Gastroesophageal sphincter (tissue), 4 donors: ENCODE measurements at regions not wholly inside any gene's neighbourhood (a gene's known extent, or its start where the extent isn't known, plus 50 kb on each side); places are given as distances from the start of the nearest gene placed in this dataset.
"Not testable (repeated sequence)": the region's sequence is repeated elsewhere in the genome, so short reads cannot be mapped to it uniquely, and the experiment has no call there.

Source experiments
- ATAC-seq: fragments of 150-250 bp; one replicate; pipeline ENCODE4 v1.9.1; 2016; ENCODE audit warnings: mild to moderate bottlenecking, moderate library complexity
- H3K27ac ChIP-seq, 4 donors: fragments of 200-600 bp; sonication (generic) in 3 of 4; 1 replicate in 3 of 4; 2 replicates in 1 of 4; pipeline ENCODE4 v1.5.1; 2016 to 2019
- H3K27me3 ChIP-seq: fragments of 200-600 bp; sonication (generic); one replicate; pipeline ENCODE4 v1.5.1; 2019
- H3K36me3 ChIP-seq, 2 donors: fragments of 200-600 bp; sonication (generic); one replicate each; pipeline ENCODE4 v1.5.1; 2019; ENCODE audit warnings: control low read depth in 1 of 2
- H3K4me1 ChIP-seq, 3 donors: fragments of 200-600 bp; sonication (generic); 1 replicate in 2 of 3; 2 replicates in 1 of 3; pipeline ENCODE4 v1.5.1; 2016 to 2019; ENCODE audit warnings: control low read depth in 2 of 3
- H3K4me3 ChIP-seq, 2 donors: fragments of 200-600 bp; sonication (generic); one replicate each; pipeline ENCODE4 v1.5.1; 2019; ENCODE audit warnings: mild to moderate bottlenecking in 1 of 2, moderate library complexity in 1 of 2
- H3K9me3 ChIP-seq, 3 donors: fragments of 200-600 bp; sonication (generic); one replicate each; pipeline ENCODE4 v1.5.1; 2017 to 2019; ENCODE audit warnings: control low read depth in 2 of 3
- CTCF ChIP-seq, 4 experiments: fragments of 200-600 bp in 2 of 4; fragments of 450-650 bp in 2 of 4; sonication (generic) in 1 of 4; IDR thresholded peaks; one replicate each; pipeline ENCODE4 v1.5.1; 2017 to 2019; ENCODE audit warnings: antibody characterized with exemption in 4 of 4, mild to moderate bottlenecking in 2 of 4, moderate library complexity in 2 of 4
- EP300 ChIP-seq: sonication (generic); formaldehyde crosslinking; IDR thresholded peaks from one replicate; pipeline ENCODE4 v1.6.1; 2017; ENCODE audit warnings: antibody characterized with exemption, mild to moderate bottlenecking
- POLR2A ChIP-seq, 2 donors: fragments of 450-650 bp; IDR thresholded peaks; one replicate each; pipeline ENCODE4 v1.6.1; 2017; ENCODE audit warnings: antibody characterized with exemption in 2 of 2, mild to moderate bottlenecking in 2 of 2, moderate library complexity in 1 of 2
- POLR2AphosphoS5 ChIP-seq: sonication (generic); formaldehyde crosslinking; IDR thresholded peaks from one replicate; pipeline ENCODE4 v1.6.1; 2017; ENCODE audit warnings: antibody characterized with exemption
- WGBS, 2 donors: methylation state at CpG; one replicate each; pipeline ENCODE4 v1.1.5; 2018; ENCODE audit warnings: low coverage in 1 of 2; 5-methylcytosine and 5-hydroxymethylcytosine counted together

- no peak for ATAC-seq
- Histone ChIP-seq H3K27me3 (no peaks in the 10 kb centered on the region), H3K9me3 (peaks cover 0 to 20% (median 0%) of the 10 kb centered on the region in 3 donors), H3K4me3 (no peak overlapping the region), H3K27ac (no peak overlapping the region), H3K4me1 (no peaks in the 10 kb centered on the region), H3K36me3 (no peaks in the 10 kb centered on the region)
- WGBS, 2 donors = 39 to 94% methylated on average over 3 of the region's 3 CpGs
- no peak for TF ChIP-seq POLR2AphosphoS5
- no peak for TF ChIP-seq POLR2A (IDR thresholded peaks at IDR 0.05)
- no peak for TF ChIP-seq EP300
- no peak for TF ChIP-seq CTCF (IDR thresholded peaks at IDR 0.05)
Measured at GRCh38 chr5:30436691-30437090, 756.8 kb upstream of the CDH6 start.

DNA sequence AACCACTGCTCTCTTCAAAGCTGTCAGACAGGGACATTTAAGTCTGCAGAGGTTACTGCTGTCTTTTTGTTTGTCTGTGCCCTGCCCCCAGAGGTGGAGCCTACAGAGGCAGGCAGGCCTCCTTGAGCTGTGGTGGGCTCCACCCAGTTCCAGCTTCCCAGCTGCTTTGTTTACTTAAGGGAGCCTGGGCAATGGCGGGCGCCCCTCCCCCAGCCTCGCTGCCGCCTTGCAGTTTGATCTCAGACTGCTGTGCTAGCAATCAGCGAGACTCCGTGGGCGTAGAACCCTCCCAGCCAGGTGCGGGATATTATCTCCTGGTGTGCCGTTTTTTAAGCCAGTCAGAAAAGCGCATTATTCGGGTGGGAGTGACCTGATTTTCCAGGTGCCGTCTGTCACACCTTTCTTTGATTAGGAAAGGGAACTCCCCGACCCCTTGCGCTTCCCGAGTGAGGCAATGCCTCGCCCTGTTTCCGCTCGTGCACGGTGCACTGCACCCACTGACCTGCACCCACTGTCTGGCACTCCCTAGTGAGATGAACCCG, 764.5 kb upstream of the CDH6 start:
- not testable (repeated sequence) for ATAC-seq, H3K4me3 ChIP-seq, H3K4me1 ChIP-seq, H3K36me3 ChIP-seq, H3K27ac ChIP-seq, H3K27me3 ChIP-seq, H3K9me3 ChIP-seq
- 88 to 100% methylated on average over 1 to 9 of the region's 20 CpGs for WGBS, 2 donors

- H3K36me3 ChIP-seq = no peaks in the 10 kb centered on the region
- TF ChIP-seq POLR2AphosphoS5 (no peak), EP300 (no peak), POLR2A (IDR thresholded peaks at IDR 0.05) (no peak), CTCF (IDR thresholded peaks at IDR 0.05) (no peak)
- no peak for ATAC-seq
- no peak overlapping the region for H3K4me3 ChIP-seq
- WGBS, 2 donors = 83 to 100% methylated on average over 2 of the region's 2 CpGs
- no peaks in the 10 kb centered on the region for H3K9me3 ChIP-seq
- no peak overlapping the region for H3K27ac ChIP-seq
- H3K27me3 ChIP-seq = no peaks in the 10 kb centered on the region
- H3K4me1 ChIP-seq = no peaks in the 10 kb centered on the region
Measured at GRCh38 chr5:30414078-30414477, 779.4 kb upstream of the CDH6 start.

GRCh38 chr5:30413540-30413939, 779.9 kb upstream of the CDH6 start:
- Histone ChIP-seq H3K4me1 (no peaks in the 10 kb centered on the region), H3K4me3 (no peak overlapping the region), H3K27me3 (no peaks in the 10 kb centered on the region), H3K36me3 (no peaks in the 10 kb centered on the region), H3K9me3 (no peaks in the 10 kb centered on the region), H3K27ac (no peak overlapping the region)
- no peak for ATAC-seq
- 26 to 50% methylated on average over 2 of the region's 2 CpGs for WGBS, 2 donors
- TF ChIP-seq EP300 (no peak), POLR2A (IDR thresholded peaks at IDR 0.05) (no peak), CTCF (IDR thresholded peaks at IDR 0.05) (no peak), POLR2AphosphoS5 (no peak)

GRCh38 chr5:30405821-30406220, 787.7 kb upstream of the CDH6 start:
- TF ChIP-seq EP300 (no peak), CTCF (IDR thresholded peaks at IDR 0.05) (no peak), POLR2AphosphoS5 (no peak), POLR2A (IDR thresholded peaks at IDR 0.05) (no peak)
- 68 to 75% methylated on average over 2 of the region's 2 CpGs for WGBS, 2 donors
- H3K36me3 ChIP-seq = no peaks in the 10 kb centered on the region

More at GRCh38 chr5:30405821-30406220, 787.7 kb upstream of the CDH6 start:
- H3K4me3 ChIP-seq = no peak overlapping the region
- H3K4me1 ChIP-seq = no peaks in the 10 kb centered on the region
- no peaks in the 10 kb centered on the region for H3K9me3 ChIP-seq
- H3K27me3 ChIP-seq = no peaks in the 10 kb centered on the region
- ATAC-seq = no peak
- H3K27ac ChIP-seq = no peak overlapping the region
